ENCODE measurements at regions not wholly inside any gene's neighbourhood (a gene's known extent, or its start where the extent isn't known, plus 50 kb on each side); places are given as distances from the start of the nearest gene placed in this dataset.
A peak's percentile ranks its signal among the peaks of the same experiment; 100 is the strongest.

- Mint-ChIP-seq H3K36me3 (ENCODE audit: low read depth) (no peaks in the 10 kb centered on the region), H3K27ac (no peak overlapping the region), H3K4me3 (no peak overlapping the region), H3K9me3 (no peaks in the 10 kb centered on the region), H3K4me1 (ENCODE audit: low read depth) (peaks cover 33% of the 10 kb centered on the region), H3K27me3 (ENCODE audit: insufficient read depth) (no peaks in the 10 kb centered on the region)
- DNase-seq = peak; percentile 53
- TF ChIP-seq CTCF (IDR thresholded peaks at IDR 0.05) = no peak
Measured at GRCh38 chr13:33512880-33513554, 227.5 kb upstream of the STARD13 start.

- Mint-ChIP-seq H3K27me3 (ENCODE audit: insufficient read depth) (no peaks in the 10 kb centered on the region), H3K4me3 (no peak overlapping the region), H3K9me3 (no peaks in the 10 kb centered on the region), H3K36me3 (ENCODE audit: low read depth) (no peaks in the 10 kb centered on the region; the same call in 1 of the 2 replicates), H3K27ac (no peak overlapping the region), H3K4me1 (ENCODE audit: low read depth) (peaks cover 39% of the 10 kb centered on the region)
- TF ChIP-seq CTCF (IDR thresholded peaks at IDR 0.05) = no peak
- no peak for DNase-seq
Measured at GRCh38 chr13:33514362-33514761, 228.8 kb upstream of the STARD13 start.

GRCh38 chr13:33515146-33515545, 229.6 kb upstream of the STARD13 start:
- no peaks in the 10 kb centered on the region for H3K9me3 Mint-ChIP-seq
- no peak overlapping the region for H3K4me3 Mint-ChIP-seq
- no peak for DNase-seq
- H3K36me3 Mint-ChIP-seq (ENCODE audit: low read depth) = no peaks in the 10 kb centered on the region; the same call in 1 of the 2 replicates
- TF ChIP-seq CTCF (IDR thresholded peaks at IDR 0.05) = no peak
- peaks cover 39% of the 10 kb centered on the region for H3K4me1 Mint-ChIP-seq (ENCODE audit: low read depth)
- no peaks in the 10 kb centered on the region for H3K27me3 Mint-ChIP-seq (ENCODE audit: insufficient read depth)
- no peak overlapping the region for H3K27ac Mint-ChIP-seq

- Mint-ChIP-seq H3K9me3 (no peaks in the 10 kb centered on the region), H3K27me3 (ENCODE audit: insufficient read depth) (no peaks in the 10 kb centered on the region), H3K4me1 (ENCODE audit: low read depth) (peaks cover 56% of the 10 kb centered on the region), H3K4me3 (no peak overlapping the region), H3K27ac (no peak overlapping the region), H3K36me3 (ENCODE audit: low read depth) (no peaks in the 10 kb centered on the region; the same call in 1 of the 2 replicates)
- TF ChIP-seq CTCF (IDR thresholded peaks at IDR 0.05) = no peak
- DNase-seq = no peak
Measured at GRCh38 chr13:33518452-33518851, 232.9 kb upstream of the STARD13 start.

GRCh38 chr13:33519561-33520467, 234.3 kb upstream of the STARD13 start:
- peak overlapping the region; percentile 82 for H3K27ac Mint-ChIP-seq
- H3K4me1 Mint-ChIP-seq (ENCODE audit: low read depth) = peaks cover 59% of the 10 kb centered on the region
- no peaks in the 10 kb centered on the region for H3K9me3 Mint-ChIP-seq

More at GRCh38 chr13:33519561-33520467, 234.3 kb upstream of the STARD13 start:
- no peaks in the 10 kb centered on the region for H3K27me3 Mint-ChIP-seq (ENCODE audit: insufficient read depth)
- no peaks in the 10 kb centered on the region; the same call in 1 of the 2 replicates for H3K36me3 Mint-ChIP-seq (ENCODE audit: low read depth)
- DNase-seq = peak; percentile 83
- TF ChIP-seq CTCF (IDR thresholded peaks at IDR 0.05) = no peak
- H3K4me3 Mint-ChIP-seq = peak overlapping the region; percentile 49
